NCI-H2227 (cell line): ENCODE measurements at regions not wholly inside any gene's neighbourhood (a gene's known extent, or its start where the extent isn't known, plus 50 kb on each side); places are given as distances from the start of the nearest gene placed in this dataset.

Experiments
- DNase-seq: peaks from one replicate; lab custom pipeline; 2025; ENCODE audit not compliant: unreplicated experiment; lab: John Stamatoyannopoulos, UW

- DNase-seq: no peak
Observed at GRCh38 chr21:39124681-39125251, 58.5 kb downstream of the PSMG1 start.

- DNase-seq: no peak
Observed at GRCh38 chr21:39123375-39123774, 59.9 kb downstream of the PSMG1 start.

DNA sequence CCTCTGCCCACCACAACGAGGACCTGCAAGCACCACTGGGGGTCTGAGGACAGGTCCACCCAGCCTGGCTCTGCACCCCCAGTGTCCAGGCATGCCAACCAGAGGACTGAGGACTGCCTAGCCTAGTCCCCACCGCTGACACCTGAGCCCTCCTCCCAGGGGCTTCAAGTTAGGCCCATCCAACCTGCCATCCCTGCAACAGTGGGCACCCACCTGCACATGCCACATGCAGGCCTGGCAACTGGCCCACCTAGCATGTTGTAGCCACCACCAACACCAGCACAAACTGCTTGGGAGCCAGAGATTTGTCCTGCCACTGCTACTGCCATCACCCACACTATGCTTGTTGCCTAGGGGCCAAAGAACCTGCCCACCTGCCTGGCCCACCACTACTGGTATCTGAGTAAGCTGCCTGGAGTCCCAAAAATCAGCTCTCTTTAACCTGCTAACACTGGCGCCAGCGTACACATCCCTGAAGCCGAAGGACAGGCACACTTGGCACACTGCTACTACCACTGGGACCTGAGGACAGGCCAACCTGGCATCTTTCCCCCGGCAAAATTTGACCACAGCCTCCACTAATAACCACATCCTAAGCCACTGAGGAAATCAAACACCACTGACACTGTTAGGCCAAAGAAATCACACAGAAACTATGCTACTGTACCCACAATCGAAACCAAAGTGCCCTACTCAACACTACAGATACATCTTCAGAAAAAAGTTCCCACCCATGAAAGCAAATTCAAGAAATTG, 61.5 kb downstream of the PSMG1 start:
- DNase-seq: no peak

GRCh38 chr21:39120876-39121599, 62.2 kb downstream of the PSMG1 start:
- DNase-seq: no peak

GRCh38 chr21:39119891-39120290, 63.4 kb downstream of the PSMG1 start:
- no peak for DNase-seq

DNA sequence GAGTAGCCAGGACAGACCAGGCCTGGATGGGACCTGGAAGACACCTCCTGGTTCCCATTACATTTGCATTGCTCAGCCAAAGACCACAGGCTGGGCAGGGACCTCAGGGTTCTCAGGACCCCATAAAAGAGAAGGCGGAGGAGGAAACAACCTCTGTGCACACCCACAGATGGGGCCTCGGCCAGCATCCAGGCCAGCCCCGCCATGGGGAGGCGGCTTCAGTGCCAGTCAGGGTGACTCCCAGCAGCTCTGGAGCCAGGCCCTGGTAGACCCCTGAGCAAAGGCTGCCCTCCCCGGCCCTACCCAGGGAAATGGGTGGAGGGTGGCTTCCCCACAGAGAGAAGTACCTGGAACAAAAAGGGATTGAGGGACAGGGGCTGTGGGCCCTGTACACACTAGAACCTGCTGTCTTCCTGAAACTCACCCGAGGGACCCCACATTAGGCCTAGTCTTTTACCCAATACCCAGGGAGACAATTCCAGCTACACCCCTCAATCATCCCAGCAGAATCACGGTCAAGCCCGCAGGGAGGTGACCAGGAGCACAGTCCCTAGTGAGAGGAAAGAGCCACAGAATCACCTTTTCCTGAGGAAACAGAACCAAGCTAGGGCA, 64.5 kb downstream of the PSMG1 start:
- DNase-seq: no peak

DNA sequence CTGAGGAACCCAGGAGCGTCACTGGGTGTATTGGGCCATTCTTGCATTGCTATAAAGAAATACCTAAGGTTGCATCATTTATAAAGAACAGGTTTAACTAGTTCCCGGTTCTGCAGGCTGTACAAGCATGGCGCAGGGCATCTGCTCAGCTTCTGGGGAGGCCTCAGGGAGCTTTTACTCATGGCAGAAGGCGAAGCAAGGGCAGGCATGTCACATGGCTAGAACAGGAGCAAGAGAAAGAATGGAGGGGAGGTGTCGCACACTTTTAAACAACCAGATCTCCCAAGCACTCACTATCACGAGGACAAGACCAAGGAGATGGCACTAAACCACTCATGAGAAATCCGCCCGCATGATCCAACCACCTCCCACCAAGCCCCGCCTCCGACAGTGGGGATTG, 65.2 kb downstream of the PSMG1 start:
- DNase-seq: no peak

GRCh38 chr21:39117440-39117970, 65.7 kb downstream of the PSMG1 start:
- DNase-seq: no peak

DNA sequence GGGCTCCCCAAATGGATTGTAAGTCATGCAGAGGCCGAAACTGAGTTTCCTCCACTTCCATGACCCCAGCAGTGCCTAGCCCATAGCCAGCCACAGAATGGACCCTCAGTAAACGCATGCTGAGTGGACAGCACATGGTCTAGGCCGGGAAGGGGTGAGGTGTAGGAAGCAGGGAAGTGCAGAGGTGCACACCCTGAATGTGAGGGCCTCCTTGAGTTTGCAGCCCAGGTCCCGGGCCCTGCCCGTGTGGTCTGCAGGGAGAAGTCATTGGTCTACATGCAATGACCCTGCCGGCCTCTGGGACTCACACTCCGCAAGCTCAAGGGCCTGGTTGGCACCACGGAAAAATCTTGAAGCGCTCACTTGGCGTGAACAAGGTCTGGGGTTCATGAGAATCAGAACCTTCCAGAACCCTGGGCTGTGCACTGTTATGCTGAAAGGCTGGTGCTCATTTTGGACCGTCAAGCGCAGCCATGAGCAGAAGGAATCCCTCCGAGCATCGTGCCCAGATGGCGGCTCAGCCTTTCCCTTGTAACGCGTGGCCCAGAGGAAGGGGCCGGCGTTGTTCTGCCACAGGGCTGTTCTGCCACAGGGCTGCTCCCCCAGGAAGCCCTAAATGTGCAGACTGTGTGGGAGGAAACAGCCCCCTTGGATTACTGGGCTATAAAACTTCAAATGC, 66.4 kb downstream of the PSMG1 start:
- DNase-seq: no peak

DNA sequence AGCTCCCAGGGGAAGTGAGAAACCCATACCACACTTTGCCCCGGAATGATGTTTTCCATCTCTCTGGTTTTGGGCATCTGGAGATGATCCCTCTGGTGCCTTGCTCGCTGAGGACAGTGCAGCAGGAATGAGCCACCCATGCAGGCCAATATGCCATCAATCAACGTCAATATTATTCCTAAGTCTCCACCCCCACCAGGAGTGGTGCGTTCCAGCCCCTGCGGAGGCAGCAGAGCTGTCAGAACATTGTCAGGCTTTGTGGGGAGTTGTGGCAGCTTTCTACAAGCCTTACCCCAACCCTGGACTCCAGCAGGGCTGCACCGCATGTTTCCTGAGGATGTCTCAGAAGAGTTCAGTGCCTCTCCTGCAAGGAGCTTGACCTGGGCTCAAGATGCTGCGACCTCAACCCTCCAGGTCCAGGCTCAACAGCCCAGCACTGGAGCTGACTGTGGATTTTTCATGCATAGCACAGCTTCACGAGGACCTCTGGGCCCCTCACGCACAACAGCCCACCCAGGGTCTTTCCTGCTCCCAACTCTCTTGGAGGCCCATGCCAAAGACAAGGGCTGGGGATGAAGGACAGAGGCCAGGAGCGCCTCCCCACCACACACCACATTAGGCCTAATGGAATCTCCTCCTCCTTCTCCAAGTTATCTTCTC, 67.5 kb downstream of the PSMG1 start:
- DNase-seq: no peak

DNA sequence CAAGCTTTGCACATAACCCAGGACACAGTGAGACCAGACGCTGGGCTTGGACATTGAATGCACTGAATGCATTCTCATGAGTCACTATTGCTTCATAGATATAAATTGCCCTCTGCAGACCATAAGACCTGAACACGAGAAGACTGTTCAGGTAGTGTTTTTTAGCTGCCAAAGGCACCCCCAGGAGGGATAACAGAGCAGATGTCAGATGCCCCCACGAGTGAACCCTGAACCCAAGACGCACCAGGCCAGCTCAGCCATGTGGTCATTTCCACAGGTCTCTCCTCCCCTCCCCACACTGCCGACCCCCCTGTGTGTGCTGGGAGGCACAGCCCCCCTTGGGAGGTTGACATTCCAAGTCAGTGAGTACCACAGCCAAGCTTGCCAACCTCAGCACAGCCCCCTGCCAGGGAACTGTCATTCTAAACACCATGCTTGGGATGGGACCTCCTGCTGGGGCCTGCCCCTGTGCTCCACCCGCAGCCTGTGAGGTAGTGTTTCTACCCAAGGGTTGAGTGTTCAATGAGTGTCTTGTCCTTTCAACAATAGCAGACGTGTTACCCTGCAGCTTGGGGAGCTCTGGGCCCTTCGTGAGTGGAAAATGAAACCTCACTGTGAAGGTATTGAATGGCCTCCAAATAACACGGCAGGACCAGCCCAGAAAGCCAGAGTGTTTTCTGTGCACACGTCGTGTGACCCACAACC, 68.2 kb downstream of the PSMG1 start:
- no peak for DNase-seq

DNA sequence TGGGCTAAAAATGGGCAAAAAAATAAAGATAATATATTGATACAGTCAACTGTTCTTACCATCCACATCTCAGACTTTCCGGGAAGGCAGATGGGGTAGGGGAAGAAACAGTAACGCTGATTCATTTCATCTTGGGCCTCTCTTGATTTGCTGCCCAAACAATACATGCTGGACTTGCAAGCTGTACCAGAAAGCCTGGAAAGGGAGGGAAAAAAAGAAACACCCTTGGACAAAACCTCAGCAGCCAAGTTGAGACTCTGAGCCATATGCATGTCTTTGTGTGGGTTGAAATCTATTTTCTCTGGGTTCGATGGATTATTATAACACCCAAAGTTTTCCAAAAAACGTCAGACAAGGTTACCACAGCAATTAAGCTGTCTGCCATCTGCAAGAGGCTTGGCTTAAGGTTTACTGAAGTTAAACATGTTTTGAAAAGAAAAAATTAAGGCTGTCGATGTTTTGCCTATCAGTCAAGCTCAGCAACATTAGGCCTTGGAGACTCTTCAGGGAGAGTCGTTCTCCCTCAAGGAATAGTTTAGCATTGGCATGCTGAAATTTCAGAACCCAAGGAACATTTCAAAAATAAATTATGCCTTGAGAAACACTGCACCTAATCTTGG, 71.2 kb downstream of the PSMG1 start:
- no peak for DNase-seq

- no peak for DNase-seq
Observed at GRCh38 chr21:39110431-39110830, 72.8 kb downstream of the PSMG1 start.

GRCh38 chr21:39109596-39110210, 73.5 kb downstream of the PSMG1 start:
- no peak for DNase-seq

DNA sequence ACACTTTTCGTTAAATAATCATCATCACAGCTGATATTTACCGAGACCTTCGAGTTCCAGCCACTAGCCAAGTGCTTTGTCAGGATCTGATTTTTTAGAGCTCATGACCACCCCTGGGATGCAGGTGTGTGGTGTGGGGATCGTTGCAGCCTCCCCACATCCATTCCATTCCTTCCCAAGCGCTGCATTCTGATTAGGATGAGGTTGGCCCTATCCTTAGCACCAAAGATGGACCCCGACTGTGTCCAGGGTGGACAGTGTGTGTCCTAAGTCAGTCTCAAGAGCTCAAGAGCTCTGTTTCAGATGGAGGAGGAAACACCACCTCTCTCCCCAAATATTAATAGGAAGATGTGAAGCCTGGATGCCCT, 74.1 kb downstream of the PSMG1 start:
- DNase-seq: no peak

- DNase-seq: no peak
Observed at GRCh38 chr21:39108291-39109162, 74.7 kb downstream of the PSMG1 start.

DNA sequence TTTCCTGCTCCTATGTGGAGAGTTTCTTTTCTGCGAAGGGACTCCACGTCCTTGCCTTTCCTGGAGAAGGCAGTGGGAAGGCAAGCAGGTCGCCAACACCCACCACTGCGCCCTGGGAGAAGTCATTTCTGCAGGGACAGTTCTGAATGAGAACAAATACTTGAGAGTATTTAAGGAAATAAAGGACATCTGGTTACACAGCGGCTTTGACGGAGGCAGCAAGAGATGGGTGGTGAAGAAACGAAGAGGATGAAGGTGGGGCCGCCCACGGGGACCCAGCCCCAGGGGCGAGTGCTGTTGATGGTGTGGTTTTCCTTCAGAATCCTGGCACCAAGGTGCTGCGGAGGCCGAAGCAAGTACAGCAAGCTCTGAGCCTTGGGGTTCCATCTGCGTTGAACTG, 75.5 kb downstream of the PSMG1 start:
- no peak for DNase-seq

DNA sequence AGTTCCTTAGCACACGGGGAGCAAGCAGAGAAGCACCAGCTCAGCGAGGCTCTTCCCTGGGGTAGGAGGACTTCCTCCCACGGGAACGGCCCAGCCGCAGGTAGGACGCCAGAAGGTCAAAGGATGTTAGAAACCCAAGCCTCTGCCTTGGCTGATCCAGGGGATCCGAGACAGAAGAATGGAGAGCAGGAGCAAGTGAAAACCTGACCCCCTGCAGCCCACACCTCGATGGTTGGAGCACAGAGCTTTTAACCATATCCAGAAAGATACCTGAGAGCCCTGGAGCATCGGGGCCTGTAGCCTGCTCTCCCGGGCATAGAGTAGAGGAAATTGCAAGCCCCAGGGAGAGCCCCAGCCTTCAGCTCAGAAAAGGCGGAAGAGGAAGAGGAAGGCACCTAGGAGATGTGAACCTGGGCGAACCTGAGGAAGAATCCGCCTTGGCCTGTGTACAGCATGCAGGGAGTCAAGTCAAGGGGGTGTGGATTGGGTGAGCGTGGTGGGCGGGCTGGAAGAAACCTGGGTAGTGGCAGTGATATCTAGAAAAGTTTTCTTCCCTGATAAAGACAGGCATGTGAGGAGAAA, 76.3 kb downstream of the PSMG1 start:
- no peak for DNase-seq
